Testis (tissue), 2 donors: ENCODE measurements at regions not wholly inside any gene's neighbourhood (a gene's known extent, or its start where the extent isn't known, plus 50 kb on each side); places are given as distances from the start of the nearest gene placed in this dataset.

Experiments used
- DNase-seq: peaks from one replicate; pipeline ENCODE4 v3.0.0-alpha.2; 2019
- H3K27ac ChIP-seq, 2 donors: fragments of 200-600 bp; sonication (generic); one replicate each; pipeline ENCODE4 v1.5.1; 2019
- H3K27me3 ChIP-seq: fragments of 200-600 bp; sonication (generic); one replicate; pipeline ENCODE4 v1.5.1; 2019
- H3K36me3 ChIP-seq: fragments of 200-600 bp; sonication (generic); one replicate; pipeline ENCODE4 v1.5.1; 2017; ENCODE audit warnings: low read depth; ENCODE audit errors: missing control alignments
- H3K4me1 ChIP-seq: fragments of 200-600 bp; sonication (generic); one replicate; pipeline ENCODE4 v1.5.1; 2019
- H3K4me3 ChIP-seq, 2 donors: fragments of 200-600 bp; sonication (generic); one replicate each; pipeline ENCODE4 v1.5.1; 2017 to 2019
- H3K9me3 ChIP-seq: fragments of 200-600 bp; sonication (generic); one replicate; pipeline ENCODE4 v1.5.1; 2017
- POLR2A ChIP-seq: fragments of 450-650 bp; IDR thresholded peaks from one replicate; pipeline ENCODE4 v1.6.1; 2017; ENCODE audit warnings: antibody characterized with exemption, mild to moderate bottlenecking, moderate library complexity
- WGBS, 2 donors: methylation state at CpG; one replicate each; pipeline ENCODE4 v1.1.5; 2018; 5-methylcytosine and 5-hydroxymethylcytosine counted together
- intact Hi-C: fragments of 100-400 bp; cut with DNase I; formaldehyde crosslinking; loops from one replicate; pipeline ENCODE4 v1.15.1; 2023; ENCODE audit warnings: low total_unique reads
- small RNA-seq, 2 donors: library from RNA; depleted of rRNA; stranded (forward); fragments of <200 nt; gene quantifications; one replicate each; pipeline ENCODE3, GENCODE V24; 2016
- TF ChIP-seq, protein P1 (sequence below), 3 experiments: fragments of 450-650 bp in 2 of 3; fragments of 200-600 bp in 1 of 3; sonication (generic) in 1 of 3; IDR thresholded peaks; one replicate each; pipeline ENCODE4 v1.5.1; 2016 to 2019; ENCODE audit warnings: antibody characterized with exemption in 3 of 3, mild to moderate bottlenecking in 2 of 3, moderate library complexity in 1 of 3

DNA sequence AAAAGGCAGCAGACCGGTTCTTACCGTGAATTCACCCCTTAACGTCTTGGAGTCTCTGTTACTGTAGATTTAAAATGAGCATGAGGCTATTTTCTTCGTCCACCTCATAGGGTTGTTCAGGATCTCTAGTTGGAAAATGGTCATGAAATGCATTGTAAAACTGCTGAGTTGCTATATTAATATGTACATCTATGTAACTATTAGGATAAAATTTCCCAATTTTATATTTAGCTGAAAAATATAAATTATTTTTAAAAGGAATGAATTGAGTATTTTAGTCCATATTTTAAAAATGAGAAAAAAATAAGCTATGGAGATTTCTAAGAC lies 272.7 kb downstream of the ALG10B start:
- intact Hi-C loops, result no loop called here
- Histone ChIP-seq H3K36me3 (no peaks in the 10 kb centered on the region), H3K4me1 (no peaks in the 10 kb centered on the region), H3K27me3 (no peaks in the 10 kb centered on the region), H3K4me3 (no peak overlapping the region), H3K9me3 (no peaks in the 10 kb centered on the region), H3K27ac (no peak overlapping the region)
- 50 to 67% methylated on average over 4 of the region's 4 CpGs for WGBS, 2 donors
- TF ChIP-seq, protein P1, sequence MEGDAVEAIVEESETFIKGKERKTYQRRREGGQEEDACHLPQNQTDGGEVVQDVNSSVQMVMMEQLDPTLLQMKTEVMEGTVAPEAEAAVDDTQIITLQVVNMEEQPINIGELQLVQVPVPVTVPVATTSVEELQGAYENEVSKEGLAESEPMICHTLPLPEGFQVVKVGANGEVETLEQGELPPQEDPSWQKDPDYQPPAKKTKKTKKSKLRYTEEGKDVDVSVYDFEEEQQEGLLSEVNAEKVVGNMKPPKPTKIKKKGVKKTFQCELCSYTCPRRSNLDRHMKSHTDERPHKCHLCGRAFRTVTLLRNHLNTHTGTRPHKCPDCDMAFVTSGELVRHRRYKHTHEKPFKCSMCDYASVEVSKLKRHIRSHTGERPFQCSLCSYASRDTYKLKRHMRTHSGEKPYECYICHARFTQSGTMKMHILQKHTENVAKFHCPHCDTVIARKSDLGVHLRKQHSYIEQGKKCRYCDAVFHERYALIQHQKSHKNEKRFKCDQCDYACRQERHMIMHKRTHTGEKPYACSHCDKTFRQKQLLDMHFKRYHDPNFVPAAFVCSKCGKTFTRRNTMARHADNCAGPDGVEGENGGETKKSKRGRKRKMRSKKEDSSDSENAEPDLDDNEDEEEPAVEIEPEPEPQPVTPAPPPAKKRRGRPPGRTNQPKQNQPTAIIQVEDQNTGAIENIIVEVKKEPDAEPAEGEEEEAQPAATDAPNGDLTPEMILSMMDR (IDR thresholded peaks at IDR 0.05), result no peak
- TF ChIP-seq POLR2A, result no peak
- no peak for DNase-seq

DNA sequence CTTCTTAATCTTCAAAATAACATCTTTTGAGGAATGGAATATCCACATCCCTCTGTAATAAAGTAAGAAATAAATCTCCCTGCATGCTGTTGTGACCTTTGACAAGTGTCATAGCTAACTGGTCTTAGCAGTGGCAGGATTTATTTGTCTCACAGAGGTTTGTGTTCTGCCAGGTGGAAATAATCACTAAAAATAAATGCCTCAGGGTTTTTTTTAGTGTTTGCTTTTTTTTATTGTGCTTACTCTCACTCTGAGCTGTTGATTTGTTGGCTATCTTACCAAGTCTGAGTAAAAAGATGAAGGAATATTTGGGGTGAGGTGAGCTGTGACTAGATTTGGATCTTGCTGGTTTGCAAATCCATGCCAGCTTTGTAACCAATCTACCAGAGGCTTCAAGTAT lies 285.4 kb downstream of the ALG10B start:
- Histone ChIP-seq H3K9me3 (no peaks in the 10 kb centered on the region), H3K4me1 (no peaks in the 10 kb centered on the region), H3K4me3 (no peak overlapping the region), H3K27ac (no peak overlapping the region), H3K36me3 (no peaks in the 10 kb centered on the region), H3K27me3 (no peaks in the 10 kb centered on the region)
- intact Hi-C loops, result no loop called here
- TF ChIP-seq, protein P1 (IDR thresholded peaks at IDR 0.05), result no peak
- no peak for TF ChIP-seq POLR2A
- no peak for DNase-seq

Small RNAs in the stretch of these regions (small RNA-seq; reads per million reads assigned to genes)
- gene AC087897.1, result 0 reads per million in 2 donors
